Astrocyte (in vitro differentiated cells and primary cell): ENCODE measurements at regions not wholly inside any gene's neighbourhood (a gene's known extent, or its start where the extent isn't known, plus 50 kb on each side); places are given as distances from the start of the nearest gene placed in this dataset.

Experiments used
- EZH2 ChIP-seq: IDR thresholded peaks from 2 replicates; pipeline ENCODE4 v1.6.1; 2012; ENCODE audit warnings: mild to moderate bottlenecking, low read length, inconsistent platforms; ENCODE audit not compliant: insufficient read depth
- TF ChIP-seq, protein P1 (sequence below): IDR thresholded peaks from 2 replicates; pipeline ENCODE4 v1.5.1; 2011; ENCODE audit warnings: low read depth, mild to moderate bottlenecking, inconsistent platforms, low read length, moderate library complexity; ENCODE audit not compliant: insufficient read depth

DNA sequence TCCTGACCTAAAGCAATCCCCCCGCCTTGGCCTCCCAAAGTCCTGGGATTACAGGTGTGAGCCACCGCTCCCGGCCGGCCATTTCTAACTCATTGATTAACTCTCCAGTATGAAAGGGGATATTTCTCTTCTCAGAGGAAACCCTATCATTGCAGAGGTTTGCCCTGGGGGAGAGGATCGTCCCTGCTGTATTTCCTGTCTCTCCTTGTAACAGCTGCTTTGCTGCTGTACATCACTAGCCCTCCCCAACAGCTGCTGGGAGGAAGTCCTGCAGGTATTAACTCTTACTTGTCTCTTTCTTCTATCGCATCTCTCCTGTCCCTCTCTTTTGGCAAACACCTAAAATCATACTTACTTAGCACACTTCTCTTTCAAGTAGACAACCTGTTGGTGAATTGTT, 219.0 kb upstream of the DSEL start:
- TF ChIP-seq, protein P1, sequence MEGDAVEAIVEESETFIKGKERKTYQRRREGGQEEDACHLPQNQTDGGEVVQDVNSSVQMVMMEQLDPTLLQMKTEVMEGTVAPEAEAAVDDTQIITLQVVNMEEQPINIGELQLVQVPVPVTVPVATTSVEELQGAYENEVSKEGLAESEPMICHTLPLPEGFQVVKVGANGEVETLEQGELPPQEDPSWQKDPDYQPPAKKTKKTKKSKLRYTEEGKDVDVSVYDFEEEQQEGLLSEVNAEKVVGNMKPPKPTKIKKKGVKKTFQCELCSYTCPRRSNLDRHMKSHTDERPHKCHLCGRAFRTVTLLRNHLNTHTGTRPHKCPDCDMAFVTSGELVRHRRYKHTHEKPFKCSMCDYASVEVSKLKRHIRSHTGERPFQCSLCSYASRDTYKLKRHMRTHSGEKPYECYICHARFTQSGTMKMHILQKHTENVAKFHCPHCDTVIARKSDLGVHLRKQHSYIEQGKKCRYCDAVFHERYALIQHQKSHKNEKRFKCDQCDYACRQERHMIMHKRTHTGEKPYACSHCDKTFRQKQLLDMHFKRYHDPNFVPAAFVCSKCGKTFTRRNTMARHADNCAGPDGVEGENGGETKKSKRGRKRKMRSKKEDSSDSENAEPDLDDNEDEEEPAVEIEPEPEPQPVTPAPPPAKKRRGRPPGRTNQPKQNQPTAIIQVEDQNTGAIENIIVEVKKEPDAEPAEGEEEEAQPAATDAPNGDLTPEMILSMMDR, result no peak
- TF ChIP-seq EZH2, result no peak
